ENCODE measurements at regions not wholly inside any gene's neighbourhood (a gene's known extent, or its start where the extent isn't known, plus 50 kb on each side); places are given as distances from the start of the nearest gene placed in this dataset.

DNA sequence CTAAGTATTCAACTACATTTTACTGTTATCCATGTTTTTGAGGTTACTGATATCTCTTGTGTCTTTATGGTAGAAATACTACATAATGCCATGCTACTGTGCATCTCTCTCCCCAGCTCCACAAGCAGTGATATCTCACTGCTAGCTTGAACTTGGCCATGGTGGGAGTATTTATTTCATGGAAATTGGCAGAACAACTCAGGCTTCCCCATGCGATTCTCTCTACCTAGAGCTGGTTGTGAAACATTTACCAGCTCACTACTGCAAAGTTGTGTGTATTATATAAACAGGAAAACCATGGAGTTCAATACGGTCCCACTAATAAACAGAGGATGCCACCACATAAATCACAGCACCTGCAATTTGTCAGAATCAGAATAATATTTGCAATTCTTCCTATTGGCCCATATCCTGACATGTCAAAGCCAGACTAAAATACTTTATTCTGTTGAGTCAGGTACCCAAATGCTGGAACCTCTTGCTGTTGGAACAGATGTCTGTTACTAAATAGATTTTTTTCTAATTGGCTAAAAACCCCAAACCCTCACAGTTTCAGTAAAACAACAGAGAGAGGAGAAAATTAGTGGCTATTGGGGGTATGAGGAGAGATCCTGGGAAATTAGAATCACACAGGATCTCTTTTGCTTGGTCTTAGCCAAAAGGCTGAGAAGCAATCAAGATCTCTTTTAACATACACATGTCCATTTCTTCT lies 91.4 kb upstream of the SLC10A2 start:
- DNase-seq (ENCODE audit: low read depth in 2 of 2) = no peak

DNA sequence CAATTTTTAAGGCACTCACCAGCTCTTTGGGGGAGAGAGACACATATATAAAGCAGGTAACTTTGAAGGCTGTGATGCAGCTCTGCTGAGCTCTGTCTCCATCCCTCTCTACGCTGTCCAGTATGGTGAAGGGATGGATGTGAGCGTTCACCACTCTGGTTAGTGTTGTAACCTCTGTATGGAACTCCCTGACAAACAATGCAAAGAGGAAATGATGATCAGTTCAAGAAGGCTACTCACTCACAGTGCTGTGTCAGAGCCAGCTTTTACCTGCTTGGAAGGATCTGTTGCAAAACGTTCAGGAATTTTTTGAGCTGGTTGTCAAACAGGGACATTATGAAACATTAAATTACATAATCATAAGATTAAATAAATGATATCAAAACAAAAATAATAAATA lies 90.8 kb upstream of the SLC10A2 start:
- no peak for DNase-seq (ENCODE audit: low read depth in 2 of 2)

DNA sequence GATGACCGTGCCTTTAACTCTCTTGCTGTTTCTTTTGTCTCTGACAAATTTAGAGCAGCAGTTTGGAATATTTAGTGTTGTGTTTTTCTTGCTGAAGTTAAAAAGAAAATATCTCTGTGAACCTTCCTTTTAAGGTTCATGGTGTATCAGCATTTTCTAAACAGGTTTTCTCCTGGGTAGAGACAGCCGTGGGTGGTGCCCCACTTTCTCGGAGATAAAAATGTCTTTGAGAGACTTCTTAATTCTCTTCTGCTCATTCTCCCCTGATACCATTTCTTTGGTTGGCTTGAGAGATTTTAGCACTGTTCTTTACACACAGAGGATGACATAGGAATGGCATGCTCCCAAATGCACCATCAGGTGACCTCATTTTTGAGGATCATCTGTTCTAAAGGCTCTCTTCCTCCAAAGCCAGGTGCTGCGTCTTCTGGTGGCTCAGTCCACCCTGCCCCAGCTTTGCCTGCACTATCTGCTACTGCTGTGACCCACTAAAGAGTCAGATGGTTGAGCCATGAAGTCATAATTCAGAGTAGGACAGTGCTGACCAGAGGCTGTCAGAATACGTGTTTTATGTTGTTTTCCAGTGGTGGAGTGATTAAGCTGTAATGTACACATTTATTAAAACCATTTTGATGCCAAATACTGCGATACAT lies 90.3 kb upstream of the SLC10A2 start:
- DNase-seq (ENCODE audit: low read depth in 2 of 2) = no peak

- DNase-seq (ENCODE audit: low read depth in 2 of 2) = no peak
Observed at GRCh38 chr13:103153466-103153865, 87.2 kb upstream of the SLC10A2 start.

DNA sequence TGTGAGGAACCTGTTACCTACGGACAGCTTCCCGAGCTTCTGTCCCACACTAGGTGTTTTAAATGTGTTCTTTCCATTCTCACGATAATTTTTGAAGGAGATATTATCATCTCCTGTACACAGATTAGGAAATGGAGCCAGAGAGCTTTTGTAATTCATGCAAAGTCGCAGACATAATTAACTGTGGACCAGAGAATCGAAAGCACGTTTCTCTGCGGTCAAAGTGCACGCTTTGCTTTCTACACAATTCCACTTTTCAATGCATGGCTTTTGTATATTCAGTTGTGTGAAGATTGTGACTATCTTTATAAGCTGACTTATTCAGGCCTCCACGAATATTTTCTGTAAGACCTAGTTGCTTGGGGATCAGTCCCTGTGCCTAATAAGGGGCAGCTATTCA lies 81.7 kb upstream of the SLC10A2 start:
- DNase-seq (ENCODE audit: low read depth in 2 of 2) = no peak

DNA sequence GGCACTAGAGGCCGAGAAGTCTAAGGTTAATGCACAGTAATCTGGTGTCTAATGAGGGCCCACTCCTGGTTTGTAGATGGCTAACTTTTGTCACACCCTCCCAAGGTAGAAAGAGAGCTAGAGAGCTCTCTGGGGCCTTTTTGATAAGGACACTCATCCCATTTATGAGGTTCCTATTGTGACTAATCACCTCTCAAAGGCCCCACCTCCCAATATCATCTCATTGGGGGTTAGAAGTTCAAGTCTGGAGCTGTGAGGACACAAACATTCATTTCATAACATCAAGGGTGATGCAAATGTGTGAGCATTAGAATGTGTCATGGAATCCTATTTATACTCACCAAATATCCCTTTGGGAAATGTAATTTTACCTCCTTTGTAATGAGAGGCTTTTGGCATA lies 79.2 kb upstream of the SLC10A2 start:
- no peak for DNase-seq (ENCODE audit: low read depth in 2 of 2)

DNA sequence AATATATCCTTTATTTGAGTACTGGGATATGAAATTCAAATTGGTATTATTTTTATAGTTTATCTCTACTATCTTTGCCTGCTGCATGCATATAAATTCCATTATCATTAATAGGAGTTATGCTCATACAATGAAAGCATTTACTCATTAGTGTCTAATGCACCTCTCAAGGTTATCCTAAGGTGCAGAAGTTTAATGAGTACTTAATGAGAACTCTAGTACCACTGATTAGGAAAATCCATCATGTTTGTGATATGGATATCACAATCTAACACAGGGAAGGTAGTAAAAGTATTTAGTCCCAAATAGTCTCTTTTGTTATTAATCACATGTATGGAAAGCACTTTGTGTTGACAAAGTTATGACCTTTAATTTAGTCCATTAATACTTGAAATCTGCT lies 77.2 kb upstream of the SLC10A2 start:
- DNase-seq (ENCODE audit: low read depth in 2 of 2) = no peak

GRCh38 chr13:103142151-103142550 lies 75.9 kb upstream of the SLC10A2 start:
- DNase-seq (ENCODE audit: low read depth in 2 of 2) = no peak

GRCh38 chr13:103140001-103140671 lies 73.9 kb upstream of the SLC10A2 start:
- no peak for DNase-seq (ENCODE audit: low read depth in 2 of 2)

DNA sequence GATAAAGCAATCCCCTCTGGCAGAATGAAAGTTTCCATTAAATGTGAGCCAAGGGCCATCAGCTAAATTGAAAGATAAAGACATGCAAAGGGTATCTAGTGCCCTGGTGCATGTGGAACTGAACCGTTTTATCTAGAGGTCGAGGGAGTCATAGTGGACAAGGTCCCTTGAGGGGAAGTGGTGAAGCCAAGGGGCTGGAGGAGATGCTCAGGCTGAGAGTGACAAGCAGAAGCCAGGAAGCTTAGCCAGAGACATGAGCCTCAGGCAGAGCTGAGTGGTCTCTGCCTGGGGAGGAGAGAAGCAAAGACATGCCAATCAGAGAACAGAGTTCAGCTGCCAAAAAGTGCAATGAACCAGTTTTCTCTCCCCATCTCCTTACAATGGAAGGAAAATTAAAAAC lies 68.1 kb upstream of the SLC10A2 start:
- DNase-seq (ENCODE audit: low read depth in 2 of 2) = no peak

- DNase-seq (ENCODE audit: low read depth in 2 of 2) = no peak
Observed at GRCh38 chr13:103133556-103133955, 67.3 kb upstream of the SLC10A2 start.

DNA sequence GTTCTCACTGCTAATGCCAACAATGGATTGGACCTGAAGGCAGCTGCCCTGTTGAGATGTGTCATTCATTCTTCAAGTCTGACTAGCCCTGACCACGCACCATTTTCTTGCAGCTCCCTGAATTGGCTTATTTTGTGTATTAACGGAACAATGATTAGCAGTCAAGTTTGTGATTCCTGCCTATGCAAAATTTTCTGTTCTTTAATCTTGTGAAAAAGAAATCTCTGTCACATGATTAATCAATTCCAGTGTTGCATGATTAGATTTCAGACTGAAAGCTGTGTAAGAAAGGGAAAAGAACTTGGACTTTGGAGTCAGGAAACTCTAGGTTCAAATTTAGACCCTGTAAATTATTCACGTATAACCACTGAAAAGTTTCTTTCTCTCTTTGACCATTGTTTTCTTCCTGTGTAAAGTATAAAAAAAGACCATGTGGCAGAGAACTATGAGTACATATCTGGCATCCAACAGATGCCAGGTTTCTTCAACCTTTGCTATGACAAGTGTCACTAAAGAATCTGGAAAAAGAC lies 64.5 kb upstream of the SLC10A2 start:
- DNase-seq (ENCODE audit: low read depth in 2 of 2) = no peak

GRCh38 chr13:103130146-103130545 lies 63.9 kb upstream of the SLC10A2 start:
- DNase-seq (ENCODE audit: low read depth in 2 of 2) = no peak
